Iris pigment epithelial cell (primary cell): ENCODE measurements at regions not wholly inside any gene's neighbourhood (a gene's known extent, or its start where the extent isn't known, plus 50 kb on each side); places are given as distances from the start of the nearest gene placed in this dataset.

Source experiments
- DNase-seq: peaks from one replicate; pipeline ENCODE4 v3.0.0-alpha.2; 2011; ENCODE audit warnings: low read depth

GRCh38 chr15:29611057-29611456, 211.2 kb downstream of the TJP1 start:
- no peak for DNase-seq

DNA sequence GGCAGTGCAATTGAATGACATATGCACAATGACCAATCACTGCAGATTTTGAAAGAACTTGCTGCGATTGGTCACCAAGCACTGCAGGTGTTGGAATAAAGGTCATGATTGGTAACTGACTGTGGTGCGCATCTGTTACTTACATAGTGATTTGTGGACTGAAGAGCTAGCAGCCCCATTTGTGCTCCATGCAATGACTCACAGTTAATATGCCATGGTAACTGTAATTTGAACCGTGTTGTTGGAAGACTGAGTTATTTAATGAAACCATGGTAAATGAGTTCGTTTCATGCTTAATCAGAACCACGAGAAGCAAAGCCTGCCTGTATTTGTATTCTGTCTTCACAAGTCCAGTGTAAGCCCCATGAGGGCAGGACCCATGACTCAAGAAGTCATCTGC, 220.5 kb downstream of the TJP1 start:
- peak; percentile 18 for DNase-seq

DNA sequence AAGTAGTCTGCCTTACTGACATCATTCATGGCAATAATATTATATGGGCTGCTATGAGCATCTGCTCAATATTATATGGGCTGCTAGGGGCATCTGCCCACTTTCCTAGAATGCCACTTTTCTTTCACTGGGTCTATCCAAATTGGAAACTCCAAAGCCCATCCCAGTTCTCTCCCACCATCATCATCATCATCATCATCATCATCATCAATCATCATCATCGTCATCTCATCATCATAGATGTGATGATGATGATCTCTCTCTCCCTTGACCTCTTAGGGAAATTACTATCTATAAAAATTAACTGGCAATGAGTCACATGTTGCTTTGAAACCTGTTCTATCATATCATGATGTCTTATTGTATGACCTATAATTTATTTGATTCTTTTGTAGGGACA, 222.0 kb downstream of the TJP1 start:
- no peak for DNase-seq

DNA sequence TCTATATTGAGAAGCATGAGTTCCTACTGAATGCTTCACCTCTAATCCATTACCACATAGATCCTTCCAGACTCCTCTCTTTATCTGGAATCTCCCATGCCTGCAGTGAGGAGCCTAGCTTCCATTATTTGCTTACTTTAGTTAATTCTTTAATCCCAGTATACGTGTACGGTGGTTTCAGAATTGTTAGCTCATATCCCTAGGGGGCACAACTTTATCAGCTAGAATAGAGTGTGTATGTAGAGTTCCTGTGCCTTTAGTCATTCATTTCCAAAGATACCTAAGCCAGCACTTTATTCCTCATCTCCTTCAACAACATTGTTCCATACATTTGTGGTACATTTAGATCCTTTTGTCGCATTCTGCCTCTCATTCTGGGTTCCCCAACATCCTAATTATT, 226.0 kb downstream of the TJP1 start:
- peak; percentile 29 for DNase-seq

DNA sequence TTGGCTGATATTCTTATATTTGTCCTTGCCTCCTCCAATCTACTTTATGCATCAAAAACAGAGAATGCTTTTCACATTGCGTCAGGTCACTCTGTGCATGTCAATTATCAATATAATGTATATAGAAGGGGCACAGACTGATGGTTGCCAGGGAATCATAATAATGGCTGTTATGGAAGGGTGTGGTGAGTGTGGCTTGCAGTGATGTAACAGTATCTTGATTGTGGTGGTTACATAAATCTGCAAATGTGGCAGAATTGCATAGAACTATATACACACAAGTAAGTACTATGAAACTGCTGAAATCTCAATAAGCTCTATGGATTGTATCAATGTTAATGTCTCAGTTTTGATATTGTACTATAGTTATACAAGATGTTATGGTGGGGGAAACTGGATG, 228.6 kb downstream of the TJP1 start:
- DNase-seq = no peak

- DNase-seq = no peak
These were observed 229.2 kb downstream of the TJP1 start for GRCh38 chr15:29593111-29593510.

DNA sequence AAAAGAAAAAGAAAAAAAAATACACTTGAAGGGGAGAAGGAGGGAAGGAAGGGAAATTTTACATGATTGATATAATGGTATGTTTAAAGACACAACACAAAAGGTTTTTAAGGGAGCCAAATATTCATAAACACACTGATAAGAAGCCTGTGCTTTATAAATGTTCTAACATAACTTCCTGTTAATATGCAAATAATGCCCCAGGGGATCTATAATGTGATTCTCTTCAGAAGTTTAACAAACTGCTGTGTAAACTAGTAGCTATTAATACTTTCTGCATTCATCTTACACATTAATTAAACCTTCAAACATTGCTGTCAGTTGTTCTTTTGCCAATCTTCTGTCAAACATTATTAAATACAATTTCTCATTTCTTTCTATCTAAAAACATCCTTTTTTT, 231.6 kb downstream of the TJP1 start:
- DNase-seq = no peak

GRCh38 chr15:29589975-29590374, 232.3 kb downstream of the TJP1 start:
- DNase-seq = no peak

- DNase-seq = no peak
These were observed 232.9 kb downstream of the TJP1 start for GRCh38 chr15:29589416-29589815.

DNA sequence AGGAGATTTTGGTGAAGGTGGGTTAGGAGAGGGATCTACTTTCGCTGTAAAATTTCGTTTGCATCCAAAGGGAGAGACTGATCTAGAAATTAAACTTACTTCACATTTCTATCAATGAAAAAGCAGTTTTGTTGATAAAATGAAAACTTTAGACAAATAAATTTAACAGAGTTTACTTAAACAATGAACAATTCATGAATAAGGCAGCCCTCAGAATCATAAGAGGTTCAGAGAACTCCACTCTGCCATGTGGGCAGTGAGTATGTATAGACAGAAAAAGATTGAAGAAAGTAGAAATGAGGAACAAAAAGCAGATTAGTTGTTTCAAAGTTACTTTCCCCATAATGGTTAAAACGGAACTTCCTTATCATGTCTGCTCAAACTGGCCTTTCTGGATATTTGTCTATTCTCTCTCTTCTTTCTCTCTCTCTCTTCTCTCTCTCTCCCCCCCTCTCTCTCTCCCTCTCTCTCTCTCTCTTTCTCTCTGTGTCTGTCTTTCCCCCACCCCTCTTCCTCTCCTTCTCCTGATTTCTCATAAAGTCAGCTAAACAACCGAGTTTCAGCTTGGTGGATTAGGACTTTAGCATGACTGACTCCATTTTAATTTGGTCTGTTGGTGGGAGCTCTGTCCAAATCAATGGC, 248.9 kb downstream of the TJP1 start:
- DNase-seq = no peak

DNA sequence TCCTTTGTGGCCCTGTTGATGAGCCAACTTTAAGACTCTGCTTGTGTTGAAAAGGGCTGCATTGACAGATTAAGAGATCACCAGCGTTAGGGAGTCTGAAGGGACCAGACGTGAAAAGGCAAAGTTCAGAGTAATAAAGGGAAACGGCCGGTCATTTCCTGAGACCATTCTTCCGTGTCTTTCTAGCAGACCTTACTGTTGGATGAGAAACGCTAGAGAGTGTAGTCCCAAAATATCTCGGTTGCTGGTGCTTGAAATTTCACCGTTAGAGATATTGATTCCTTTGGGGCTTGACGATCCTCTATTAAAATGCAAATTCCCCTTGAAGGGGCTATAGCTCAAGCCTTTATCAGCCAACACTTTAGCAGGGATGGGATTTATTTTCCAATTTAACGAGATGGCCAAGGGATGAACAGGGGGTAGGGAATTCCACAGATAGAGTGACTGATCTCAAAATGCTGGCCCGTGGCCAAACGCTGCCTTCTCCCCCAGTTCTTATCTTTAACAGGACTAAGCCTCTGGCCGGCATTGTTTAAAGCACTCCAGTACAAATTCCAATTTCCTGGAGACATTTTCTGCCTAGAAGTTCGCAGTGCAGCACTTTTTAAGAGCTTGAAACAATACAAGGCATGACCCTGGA, 250.4 kb downstream of the TJP1 start:
- DNase-seq = peak; percentile 5

- DNase-seq = peak; percentile 17
These were observed 251.1 kb downstream of the TJP1 start for GRCh38 chr15:29570948-29571791.

DNA sequence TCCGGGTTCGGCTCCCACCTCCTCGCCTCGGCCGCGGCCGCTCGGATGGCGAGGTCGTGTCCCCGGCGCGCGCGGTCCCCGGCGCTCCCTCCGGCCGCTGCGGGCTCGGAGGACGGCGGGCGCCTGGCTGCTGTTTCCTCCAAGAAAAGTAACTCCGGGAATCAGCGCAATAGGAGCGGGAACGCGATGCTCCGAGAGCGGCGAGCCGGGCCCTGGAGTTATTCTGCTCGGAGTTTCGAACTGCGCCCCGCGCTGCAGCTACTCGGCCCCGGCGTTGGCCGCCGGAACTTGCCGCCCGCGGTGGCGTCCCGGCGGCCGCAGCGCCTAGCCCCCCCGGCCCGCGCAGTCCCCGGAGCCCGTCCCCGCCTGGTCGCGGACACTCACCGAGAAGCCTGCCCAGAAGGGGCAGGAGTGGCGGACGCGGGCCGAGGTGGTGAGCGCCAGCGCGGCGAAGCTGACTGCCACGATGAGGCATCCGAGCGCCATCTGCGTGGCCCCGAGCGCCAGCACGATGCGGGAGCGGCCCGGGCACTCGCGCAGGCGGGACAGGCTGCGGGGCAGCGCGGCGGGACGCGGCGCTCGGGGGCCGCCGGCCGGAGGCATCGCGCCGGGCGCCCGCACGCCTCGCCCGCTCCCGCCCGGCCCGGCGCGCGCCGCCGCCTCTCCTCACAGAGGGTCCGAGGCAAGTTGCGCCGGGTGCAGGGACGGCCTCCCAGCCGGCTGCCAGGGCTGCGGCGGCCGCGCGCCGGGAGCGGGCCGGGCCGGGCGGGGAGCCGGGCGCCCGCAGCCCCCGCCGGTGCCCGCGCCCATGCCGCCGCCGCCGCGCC, 251.9 kb downstream of the TJP1 start:
- DNase-seq = peak; percentile 12

GRCh38 chr15:29569533-29570092, 252.7 kb downstream of the TJP1 start:
- no peak for DNase-seq

- no peak for DNase-seq
These were observed 253.3 kb downstream of the TJP1 start for GRCh38 chr15:29568840-29569532.

- no peak for DNase-seq
These were observed 254.9 kb downstream of the TJP1 start for GRCh38 chr15:29567336-29567735.

GRCh38 chr15:29566914-29567313, 255.4 kb downstream of the TJP1 start:
- DNase-seq = no peak

DNA sequence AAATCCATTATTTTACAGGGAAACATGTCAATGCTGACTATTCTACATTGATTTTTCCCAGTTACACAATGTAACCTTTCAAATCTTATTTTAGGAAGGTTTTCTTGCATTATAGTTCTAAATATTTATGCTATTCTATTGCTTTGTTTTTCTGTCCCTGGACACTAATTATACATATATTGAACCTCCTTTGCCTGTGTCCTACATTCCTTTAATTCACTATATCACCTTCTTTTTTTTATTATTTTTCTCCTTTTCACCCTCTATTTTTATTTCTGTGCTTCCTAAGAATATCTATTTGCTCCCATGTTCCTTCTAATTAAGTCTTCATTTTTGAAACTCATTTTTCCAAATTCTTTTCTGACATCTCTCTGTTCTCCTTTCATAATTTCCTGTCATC, 259.2 kb downstream of the TJP1 start:
- no peak for DNase-seq

DNA sequence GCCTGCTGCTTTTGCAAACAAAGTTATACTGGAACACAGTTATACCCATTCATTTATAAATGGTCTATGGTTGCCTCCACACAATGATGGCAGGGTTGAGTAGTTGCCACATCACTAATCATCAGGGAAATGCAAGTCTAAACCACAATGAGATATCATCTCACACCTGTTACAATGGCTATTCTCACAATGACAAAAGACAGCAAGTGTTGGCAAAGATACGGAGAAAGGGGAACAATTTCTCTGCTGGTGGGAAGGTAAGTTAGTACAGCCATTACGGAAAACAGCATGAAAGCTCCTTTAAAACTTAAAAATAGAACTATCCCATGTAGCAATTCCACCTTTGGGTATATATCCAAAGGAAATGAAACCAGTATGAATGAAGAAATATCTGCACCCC, 261.4 kb downstream of the TJP1 start:
- no peak for DNase-seq

DNA sequence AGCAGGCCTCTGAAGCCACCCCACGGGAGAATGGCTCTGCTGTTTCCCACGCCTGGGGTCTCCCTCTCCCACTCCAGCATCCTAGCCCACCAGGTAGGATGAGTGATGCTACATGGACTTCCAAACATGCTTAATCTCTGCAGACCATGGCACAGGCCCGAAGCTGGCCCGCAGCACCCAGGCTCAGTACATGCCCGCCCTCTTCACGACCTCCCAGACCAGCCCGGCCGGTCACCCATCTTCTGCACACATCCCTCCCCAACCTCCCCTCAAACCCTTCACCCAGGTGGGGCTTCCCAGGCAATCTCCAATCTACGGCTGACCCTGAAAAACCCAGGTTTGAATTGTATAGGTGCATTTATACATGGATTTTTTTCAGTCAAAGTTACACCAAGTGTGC, 264.0 kb downstream of the TJP1 start:
- no peak for DNase-seq

DNA sequence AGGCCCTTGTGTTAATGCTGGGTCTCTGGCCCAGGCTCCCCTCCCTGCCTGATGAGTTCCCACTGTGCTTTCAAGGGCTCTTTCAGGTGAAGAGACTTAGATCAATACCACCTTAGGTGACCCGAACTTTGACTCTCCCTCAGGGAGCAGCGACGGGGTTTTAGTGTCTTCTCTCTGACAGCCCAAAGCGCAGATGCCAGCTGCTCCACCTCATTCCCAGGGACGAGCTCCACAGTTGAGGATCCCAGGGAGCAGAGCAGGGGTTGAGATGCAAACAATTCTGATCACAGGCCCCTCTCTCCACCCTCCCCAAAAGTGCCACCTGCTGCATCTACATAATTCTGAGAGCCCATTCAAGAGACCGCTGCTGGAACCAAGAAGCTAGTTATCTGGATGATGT, 265.1 kb downstream of the TJP1 start:
- DNase-seq = no peak
